HG02588 (cell line): ENCODE measurements at regions not wholly inside any gene's neighbourhood (a gene's known extent, or its start where the extent isn't known, plus 50 kb on each side); places are given as distances from the start of the nearest gene placed in this dataset.
"Not testable (repeated sequence)": the region's sequence is repeated elsewhere in the genome, so short reads cannot be mapped to it uniquely, and the experiment has no call there.

Experiments used
- ATAC-seq: cut with Tn5 transposase; IDR thresholded peaks from one replicate; pipeline ENCODE4 v1.9.1; 2021; ENCODE audit warnings: mild to moderate bottlenecking, moderate library complexity; ENCODE audit not compliant: unreplicated experiment

GRCh38 chr17:77558846-77559626 is 399.5 kb upstream of the TNRC6C start:
- no peak for ATAC-seq

- no peak for ATAC-seq
Measured at GRCh38 chr17:77560381-77560780, 398.1 kb upstream of the TNRC6C start.

GRCh38 chr17:77560841-77561240 is 397.7 kb upstream of the TNRC6C start:
- no peak for ATAC-seq

GRCh38 chr17:77562361-77562760 is 396.1 kb upstream of the TNRC6C start:
- not testable (repeated sequence) for ATAC-seq

- ATAC-seq: no peak
Measured at GRCh38 chr17:77563439-77564102, 394.9 kb upstream of the TNRC6C start.

- ATAC-seq: no peak
Measured at GRCh38 chr17:77564278-77564920, 394.1 kb upstream of the TNRC6C start.

GRCh38 chr17:77565166-77565565 is 393.3 kb upstream of the TNRC6C start:
- no peak for ATAC-seq

- no peak for ATAC-seq
Measured at GRCh38 chr17:77566151-77566550, 392.4 kb upstream of the TNRC6C start.

- no peak for ATAC-seq
Measured at GRCh38 chr17:77566566-77567138, 391.9 kb upstream of the TNRC6C start.

- no peak for ATAC-seq
Measured at GRCh38 chr17:77568540-77568939, 390.0 kb upstream of the TNRC6C start.

- no peak for ATAC-seq
Measured at GRCh38 chr17:77569846-77570564, 388.5 kb upstream of the TNRC6C start.

GRCh38 chr17:77570565-77570898 is 388.0 kb upstream of the TNRC6C start:
- no peak for ATAC-seq

- ATAC-seq: no peak
Measured at GRCh38 chr17:77571155-77571981, 387.1 kb upstream of the TNRC6C start.

GRCh38 chr17:77572065-77572601 is 386.4 kb upstream of the TNRC6C start:
- no peak for ATAC-seq

GRCh38 chr17:77572851-77573250 is 385.7 kb upstream of the TNRC6C start:
- ATAC-seq: no peak

GRCh38 chr17:77577491-77577890 is 381.0 kb upstream of the TNRC6C start:
- ATAC-seq: no peak

GRCh38 chr17:77579131-77579530 is 379.4 kb upstream of the TNRC6C start:
- no peak for ATAC-seq

- no peak for ATAC-seq
Measured at GRCh38 chr17:77579682-77580081, 378.8 kb upstream of the TNRC6C start.

GRCh38 chr17:77580531-77581270 is 377.8 kb upstream of the TNRC6C start:
- ATAC-seq: no peak
